Fibroblast of mammary gland (primary cell): ENCODE measurements at regions not wholly inside any gene's neighbourhood (a gene's known extent, or its start where the extent isn't known, plus 50 kb on each side); places are given as distances from the start of the nearest gene placed in this dataset.
"Not testable (repeated sequence)": the region's sequence is repeated elsewhere in the genome, so short reads cannot be mapped to it uniquely, and the experiment has no call there.

Experiments
- DNase-seq: peaks from one replicate; pipeline ENCODE4 v3.0.0-alpha.2; 2010; ENCODE audit warnings: low read depth
- H3K4me3 ChIP-seq: 2 replicates; pipeline ENCODE4 v1.5.1; 2011; ENCODE audit warnings: low read depth, mild to moderate bottlenecking, low read length, moderate library complexity; ENCODE audit not compliant: control insufficient read depth
- CTCF ChIP-seq: conservative IDR thresholded peaks from 2 replicates; pipeline ENCODE4 v1.5.1; 2011; ENCODE audit warnings: low read depth, low read length, inconsistent platforms; ENCODE audit not compliant: control insufficient read depth, insufficient read depth

GRCh38 chr21:24436236-24436635 is 1171.0 kb downstream of the MRPL39 start:
- H3K4me3 ChIP-seq, result no peak overlapping the region
- DNase-seq, result no peak
- TF ChIP-seq CTCF, result no peak

- TF ChIP-seq CTCF, result no peak
- no peak overlapping the region for H3K4me3 ChIP-seq
- DNase-seq, result no peak
Measured at GRCh38 chr21:24428591-24429199, 1178.6 kb downstream of the MRPL39 start.

- no peak for DNase-seq
- TF ChIP-seq CTCF, result no peak
- no peak overlapping the region for H3K4me3 ChIP-seq
Measured at GRCh38 chr21:24424776-24425175, 1182.5 kb downstream of the MRPL39 start.

- DNase-seq, result no peak
- H3K4me3 ChIP-seq, result no peak overlapping the region
- TF ChIP-seq CTCF, result no peak
Measured at GRCh38 chr21:24423546-24423945, 1183.7 kb downstream of the MRPL39 start.

- no peak for TF ChIP-seq CTCF
- H3K4me3 ChIP-seq, result no peak overlapping the region
- DNase-seq, result no peak
Measured at GRCh38 chr21:24420689-24421088, 1186.6 kb downstream of the MRPL39 start.

- H3K4me3 ChIP-seq, DNase-seq: not testable (repeated sequence)
Measured at GRCh38 chr21:24419641-24420040, 1187.6 kb downstream of the MRPL39 start.

- H3K4me3 ChIP-seq, result no peak overlapping the region
- DNase-seq, result no peak
- no peak for TF ChIP-seq CTCF
Measured at GRCh38 chr21:24418671-24419070, 1188.6 kb downstream of the MRPL39 start.
